GM23338 (cell line): ENCODE measurements at regions not wholly inside any gene's neighbourhood (a gene's known extent, or its start where the extent isn't known, plus 50 kb on each side); places are given as distances from the start of the nearest gene placed in this dataset.

Source experiments
- ATAC-seq: fragments of 200-7000 bp; cut with Tn5 transposase; 3 replicates; pipeline ENCODE4 v1.9.1; 2020
- DNase-seq: peaks from one replicate; pipeline ENCODE4 v3.0.0-alpha.2; 2015; ENCODE audit warnings: low spot score
- H2AFZ ChIP-seq: fragments of 200-600 bp; sonication (generic); 2 replicates; pipeline ENCODE4 v1.8.0; 2016; ENCODE audit warnings: antibody characterized with exemption, mild to moderate bottlenecking, moderate library complexity
- H3F3A ChIP-seq: fragments of 200-600 bp; sonication (generic); replicated peaks from 2 replicates; pipeline ENCODE4 v1.8.0; 2017; ENCODE audit warnings: antibody characterized with exemption, mixed run types, low read depth
- H3K27ac ChIP-seq: fragments of 200-600 bp; sonication (generic); 2 replicates; pipeline ENCODE4 v1.6.1; 2016; ENCODE audit warnings: low read depth
- H3K27me3 ChIP-seq: fragments of 200-600 bp; sonication (generic); 2 replicates; pipeline ENCODE4 v1.8.0; 2016; ENCODE audit warnings: mild to moderate bottlenecking, mixed run types, moderate library complexity; ENCODE audit not compliant: insufficient read depth
- H3K36me3 ChIP-seq: fragments of 200-600 bp; sonication (generic); 2 replicates; pipeline ENCODE4 v1.8.0; 2016; ENCODE audit warnings: mild to moderate bottlenecking; ENCODE audit not compliant: insufficient read depth
- H3K4me1 ChIP-seq: fragments of 200-600 bp; sonication (generic); 2 replicates; pipeline ENCODE4 v1.8.0; 2016; ENCODE audit warnings: mild to moderate bottlenecking, moderate library complexity; ENCODE audit not compliant: insufficient read depth
- H3K4me2 ChIP-seq: fragments of 200-600 bp; sonication (generic); 2 replicates; pipeline ENCODE4 v1.7.1; 2017; ENCODE audit warnings: mixed run types
- H3K4me3 ChIP-seq: fragments of 200-600 bp; sonication (generic); 2 replicates; pipeline ENCODE4 v1.6.1; 2016; ENCODE audit warnings: mixed run types
- H3K79me2 ChIP-seq: fragments of 200-600 bp; sonication (generic); replicated peaks from 2 replicates; pipeline ENCODE4 v1.8.0; 2017; ENCODE audit warnings: mild to moderate bottlenecking; ENCODE audit not compliant: insufficient read depth
- H3K9me2 ChIP-seq: fragments of 200-600 bp; sonication (generic); 2 replicates; pipeline ENCODE4 v1.8.0; 2017; ENCODE audit not compliant: insufficient read depth
- H4K20me1 ChIP-seq: fragments of 200-600 bp; sonication (generic); replicated peaks from 2 replicates; pipeline ENCODE4 v1.8.0; 2017; ENCODE audit warnings: mild to moderate bottlenecking; ENCODE audit not compliant: insufficient read depth
- H3K27ac Mint-ChIP-seq: 2 replicates; pipeline ENCODE4 v1.8.0; 2020; ENCODE audit warnings: inconsistent platforms, mild to moderate bottlenecking, moderate library complexity, mixed read lengths
- H3K27me3 Mint-ChIP-seq: 3 replicates; pipeline ENCODE4 v1.8.0; 2022; ENCODE audit warnings: low read depth, mild to moderate bottlenecking, moderate library complexity, mixed read lengths, inconsistent platforms; ENCODE audit not compliant: insufficient read depth, poor library complexity
- H3K36me3 Mint-ChIP-seq: 3 replicates; pipeline ENCODE4 v1.8.0; 2021; ENCODE audit warnings: low read depth, mild to moderate bottlenecking, inconsistent platforms, moderate library complexity, mixed read lengths
- H3K4me1 Mint-ChIP-seq: 3 replicates; pipeline ENCODE4 v1.8.0; 2020; ENCODE audit warnings: mild to moderate bottlenecking, inconsistent platforms, mixed read lengths
- H3K4me3 Mint-ChIP-seq: 3 replicates; pipeline ENCODE4 v1.8.0; 2021; ENCODE audit warnings: moderate library complexity, mild to moderate bottlenecking, inconsistent platforms, mixed read lengths
- H3K9me3 Mint-ChIP-seq: 3 replicates; pipeline ENCODE4 v1.8.0; 2020; ENCODE audit warnings: moderate library complexity, mild to moderate bottlenecking, inconsistent platforms, mixed read lengths
- CREB1 ChIP-seq: fragments of 250-450 bp; sonication (Bioruptor Pico); IDR thresholded peaks from 2 replicates; pipeline ENCODE4 v1.5.0; 2020; ENCODE audit warnings: low read depth, mild to moderate bottlenecking, moderate library complexity
- EZH2 ChIP-seq: fragments of 200-600 bp; sonication (generic); IDR thresholded peaks from one replicate; pipeline ENCODE4 v1.8.0; 2017; ENCODE audit warnings: antibody characterized with exemption, mild to moderate bottlenecking, low read depth; ENCODE audit not compliant: unreplicated experiment
- EZH2phosphoT487 ChIP-seq: fragments of 200-600 bp; sonication (generic); IDR thresholded peaks from one replicate; pipeline ENCODE4 v1.8.1; 2018; ENCODE audit warnings: antibody characterized with exemption; ENCODE audit not compliant: unreplicated experiment
- JUNB ChIP-seq: IDR thresholded peaks from one replicate; pipeline ENCODE4 v1.6.1; 2016; ENCODE audit warnings: antibody characterized with exemption; ENCODE audit not compliant: unreplicated experiment
- NANOG ChIP-seq: IDR thresholded peaks from 2 replicates; pipeline ENCODE4 v1.6.1; 2016; ENCODE audit warnings: antibody characterized with exemption, borderline replicate concordance
- POLR2AphosphoS5 ChIP-seq: IDR thresholded peaks from 2 replicates; pipeline ENCODE4 v1.6.1; 2016; ENCODE audit warnings: antibody characterized with exemption, low read depth
- STAT1 ChIP-seq: IDR thresholded peaks from one replicate; pipeline ENCODE4 v1.6.1; 2016; ENCODE audit warnings: antibody characterized with exemption; ENCODE audit not compliant: unreplicated experiment
- ZNF114 ChIP-seq: fragments of 250-450 bp; sonication (Bioruptor Pico); IDR thresholded peaks from 2 replicates; pipeline ENCODE4 v1.5.0; 2020; ENCODE audit warnings: mild to moderate bottlenecking, moderate library complexity
- ZNF331 ChIP-seq: fragments of 250-450 bp; sonication (Bioruptor Pico); IDR thresholded peaks from 2 replicates; pipeline ENCODE4 v1.5.0; 2020; ENCODE audit warnings: low read depth, mild to moderate bottlenecking, moderate library complexity
- TF ChIP-seq, protein P1 (sequence below): fragments of 250-450 bp; sonication (Bioruptor Pico); IDR thresholded peaks from 2 replicates; pipeline ENCODE4 v1.5.0; 2020; ENCODE audit warnings: mild to moderate bottlenecking, moderate library complexity
- TF ChIP-seq, protein P2 (sequence below), 2 experiments: fragments of 200-600 bp in 1 of 2; sonication (generic) in 1 of 2; conservative IDR thresholded peaks; 2 replicates each; pipeline versions ENCODE4 v1.5.1 to v1.6.1; 2016 to 2017; ENCODE audit warnings: antibody characterized with exemption in 2 of 2, low read depth in 2 of 2, mild to moderate bottlenecking in 2 of 2, moderate library complexity in 1 of 2
- TF ChIP-seq, protein P3 (sequence below): IDR thresholded peaks from 2 replicates; pipeline ENCODE4 v1.6.1; 2016; ENCODE audit warnings: antibody characterized with exemption
- TF ChIP-seq, protein P4 (sequence below): IDR thresholded peaks from one replicate; pipeline ENCODE4 v1.6.1; 2018; ENCODE audit warnings: antibody characterized with exemption; ENCODE audit not compliant: unreplicated experiment

DNA sequence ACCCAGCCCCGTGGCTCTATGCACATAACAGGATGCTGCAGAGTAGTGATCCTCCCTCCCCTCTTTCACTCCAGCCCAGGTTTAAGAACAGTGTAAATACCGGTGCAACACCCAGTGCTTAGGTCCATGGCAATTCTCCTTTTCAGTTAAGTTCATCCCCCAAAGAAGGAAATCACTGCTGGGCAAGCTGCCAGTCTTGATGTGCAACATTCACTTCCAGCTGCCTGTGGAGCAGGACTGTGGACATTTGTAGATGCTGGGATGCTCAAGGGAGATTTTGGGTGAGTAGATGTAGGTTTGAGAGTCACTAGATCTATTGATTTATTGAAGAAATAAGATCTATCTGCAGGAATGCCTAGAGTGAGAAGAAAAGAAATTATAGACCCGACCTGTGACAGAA lies 294.3 kb upstream of the KIAA1217 start:
- H3K27ac Mint-ChIP-seq, result no peak overlapping the region
- H3K4me3 Mint-ChIP-seq, result no peak overlapping the region
- H2AFZ ChIP-seq, result no peak overlapping the region
- no peaks in the 10 kb centered on the region for H3K36me3 ChIP-seq
- H3K4me3 ChIP-seq, result no peak overlapping the region
- no peaks in the 10 kb centered on the region for H3K27me3 ChIP-seq
- H3F3A ChIP-seq, result no peaks in the 10 kb centered on the region
- H3K9me2 ChIP-seq, result no peaks in the 10 kb centered on the region
- no peaks in the 10 kb centered on the region for H3K36me3 Mint-ChIP-seq
- no peak overlapping the region for H3K4me2 ChIP-seq
- TF ChIP-seq, protein P1, sequence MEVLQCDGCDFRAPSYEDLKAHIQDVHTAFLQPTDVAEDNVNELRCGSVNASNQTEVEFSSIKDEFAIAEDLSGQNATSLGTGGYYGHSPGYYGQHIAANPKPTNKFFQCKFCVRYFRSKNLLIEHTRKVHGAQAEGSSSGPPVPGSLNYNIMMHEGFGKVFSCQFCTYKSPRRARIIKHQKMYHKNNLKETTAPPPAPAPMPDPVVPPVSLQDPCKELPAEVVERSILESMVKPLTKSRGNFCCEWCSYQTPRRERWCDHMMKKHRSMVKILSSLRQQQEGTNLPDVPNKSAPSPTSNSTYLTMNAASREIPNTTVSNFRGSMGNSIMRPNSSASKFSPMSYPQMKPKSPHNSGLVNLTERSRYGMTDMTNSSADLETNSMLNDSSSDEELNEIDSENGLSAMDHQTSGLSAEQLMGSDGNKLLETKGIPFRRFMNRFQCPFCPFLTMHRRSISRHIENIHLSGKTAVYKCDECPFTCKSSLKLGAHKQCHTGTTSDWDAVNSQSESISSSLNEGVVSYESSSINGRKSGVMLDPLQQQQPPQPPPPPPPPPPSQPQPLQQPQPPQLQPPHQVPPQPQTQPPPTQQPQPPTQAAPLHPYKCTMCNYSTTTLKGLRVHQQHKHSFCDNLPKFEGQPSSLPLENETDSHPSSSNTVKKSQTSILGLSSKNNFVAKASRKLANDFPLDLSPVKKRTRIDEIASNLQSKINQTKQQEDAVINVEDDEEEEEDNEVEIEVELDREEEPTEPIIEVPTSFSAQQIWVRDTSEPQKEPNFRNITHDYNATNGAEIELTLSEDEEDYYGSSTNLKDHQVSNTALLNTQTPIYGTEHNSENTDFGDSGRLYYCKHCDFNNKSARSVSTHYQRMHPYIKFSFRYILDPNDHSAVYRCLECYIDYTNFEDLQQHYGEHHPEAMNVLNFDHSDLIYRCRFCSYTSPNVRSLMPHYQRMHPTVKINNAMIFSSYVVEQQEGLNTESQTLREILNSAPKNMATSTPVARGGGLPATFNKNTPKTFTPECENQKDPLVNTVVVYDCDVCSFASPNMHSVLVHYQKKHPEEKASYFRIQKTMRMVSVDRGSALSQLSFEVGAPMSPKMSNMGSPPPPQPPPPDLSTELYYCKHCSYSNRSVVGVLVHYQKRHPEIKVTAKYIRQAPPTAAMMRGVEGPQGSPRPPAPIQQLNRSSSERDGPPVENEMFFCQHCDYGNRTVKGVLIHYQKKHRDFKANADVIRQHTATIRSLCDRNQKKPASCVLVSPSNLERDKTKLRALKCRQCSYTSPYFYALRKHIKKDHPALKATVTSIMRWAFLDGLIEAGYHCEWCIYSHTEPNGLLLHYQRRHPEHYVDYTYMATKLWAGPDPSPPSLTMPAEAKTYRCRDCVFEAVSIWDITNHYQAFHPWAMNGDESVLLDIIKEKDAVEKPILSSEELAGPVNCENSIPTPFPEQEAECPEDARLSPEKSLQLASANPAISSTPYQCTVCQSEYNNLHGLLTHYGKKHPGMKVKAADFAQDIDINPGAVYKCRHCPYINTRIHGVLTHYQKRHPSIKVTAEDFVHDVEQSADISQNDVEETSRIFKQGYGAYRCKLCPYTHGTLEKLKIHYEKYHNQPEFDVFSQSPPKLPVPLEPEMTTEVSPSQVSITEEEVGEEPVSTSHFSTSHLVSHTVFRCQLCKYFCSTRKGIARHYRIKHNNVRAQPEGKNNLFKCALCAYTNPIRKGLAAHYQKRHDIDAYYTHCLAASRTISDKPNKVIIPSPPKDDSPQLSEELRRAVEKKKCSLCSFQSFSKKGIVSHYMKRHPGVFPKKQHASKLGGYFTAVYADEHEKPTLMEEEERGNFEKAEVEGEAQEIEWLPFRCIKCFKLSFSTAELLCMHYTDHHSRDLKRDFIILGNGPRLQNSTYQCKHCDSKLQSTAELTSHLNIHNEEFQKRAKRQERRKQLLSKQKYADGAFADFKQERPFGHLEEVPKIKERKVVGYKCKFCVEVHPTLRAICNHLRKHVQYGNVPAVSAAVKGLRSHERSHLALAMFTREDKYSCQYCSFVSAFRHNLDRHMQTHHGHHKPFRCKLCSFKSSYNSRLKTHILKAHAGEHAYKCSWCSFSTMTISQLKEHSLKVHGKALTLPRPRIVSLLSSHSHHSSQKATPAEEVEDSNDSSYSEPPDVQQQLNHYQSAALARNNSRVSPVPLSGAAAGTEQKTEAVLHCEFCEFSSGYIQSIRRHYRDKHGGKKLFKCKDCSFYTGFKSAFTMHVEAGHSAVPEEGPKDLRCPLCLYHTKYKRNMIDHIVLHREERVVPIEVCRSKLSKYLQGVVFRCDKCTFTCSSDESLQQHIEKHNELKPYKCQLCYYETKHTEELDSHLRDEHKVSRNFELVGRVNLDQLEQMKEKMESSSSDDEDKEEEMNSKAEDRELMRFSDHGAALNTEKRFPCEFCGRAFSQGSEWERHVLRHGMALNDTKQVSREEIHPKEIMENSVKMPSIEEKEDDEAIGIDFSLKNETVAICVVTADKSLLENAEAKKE, result no peak
- TF ChIP-seq NANOG (no peak), JUNB (no peak), CREB1 (CRISPR knock-in tag) (no peak), ZNF331 (no peak), EZH2phosphoT487 (no peak), EZH2 (no peak), ZNF114 (CRISPR knock-in tag) (no peak), POLR2AphosphoS5 (no peak), STAT1 (no peak)
- TF ChIP-seq, protein P2, sequence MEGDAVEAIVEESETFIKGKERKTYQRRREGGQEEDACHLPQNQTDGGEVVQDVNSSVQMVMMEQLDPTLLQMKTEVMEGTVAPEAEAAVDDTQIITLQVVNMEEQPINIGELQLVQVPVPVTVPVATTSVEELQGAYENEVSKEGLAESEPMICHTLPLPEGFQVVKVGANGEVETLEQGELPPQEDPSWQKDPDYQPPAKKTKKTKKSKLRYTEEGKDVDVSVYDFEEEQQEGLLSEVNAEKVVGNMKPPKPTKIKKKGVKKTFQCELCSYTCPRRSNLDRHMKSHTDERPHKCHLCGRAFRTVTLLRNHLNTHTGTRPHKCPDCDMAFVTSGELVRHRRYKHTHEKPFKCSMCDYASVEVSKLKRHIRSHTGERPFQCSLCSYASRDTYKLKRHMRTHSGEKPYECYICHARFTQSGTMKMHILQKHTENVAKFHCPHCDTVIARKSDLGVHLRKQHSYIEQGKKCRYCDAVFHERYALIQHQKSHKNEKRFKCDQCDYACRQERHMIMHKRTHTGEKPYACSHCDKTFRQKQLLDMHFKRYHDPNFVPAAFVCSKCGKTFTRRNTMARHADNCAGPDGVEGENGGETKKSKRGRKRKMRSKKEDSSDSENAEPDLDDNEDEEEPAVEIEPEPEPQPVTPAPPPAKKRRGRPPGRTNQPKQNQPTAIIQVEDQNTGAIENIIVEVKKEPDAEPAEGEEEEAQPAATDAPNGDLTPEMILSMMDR (conservative IDR thresholded peaks at IDR 0.05; ENCODE audit: low read depth in 2 of 2), result no peak
- TF ChIP-seq, protein P3, sequence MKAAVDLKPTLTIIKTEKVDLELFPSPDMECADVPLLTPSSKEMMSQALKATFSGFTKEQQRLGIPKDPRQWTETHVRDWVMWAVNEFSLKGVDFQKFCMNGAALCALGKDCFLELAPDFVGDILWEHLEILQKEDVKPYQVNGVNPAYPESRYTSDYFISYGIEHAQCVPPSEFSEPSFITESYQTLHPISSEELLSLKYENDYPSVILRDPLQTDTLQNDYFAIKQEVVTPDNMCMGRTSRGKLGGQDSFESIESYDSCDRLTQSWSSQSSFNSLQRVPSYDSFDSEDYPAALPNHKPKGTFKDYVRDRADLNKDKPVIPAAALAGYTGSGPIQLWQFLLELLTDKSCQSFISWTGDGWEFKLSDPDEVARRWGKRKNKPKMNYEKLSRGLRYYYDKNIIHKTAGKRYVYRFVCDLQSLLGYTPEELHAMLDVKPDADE, result no peak
- TF ChIP-seq, protein P4, sequence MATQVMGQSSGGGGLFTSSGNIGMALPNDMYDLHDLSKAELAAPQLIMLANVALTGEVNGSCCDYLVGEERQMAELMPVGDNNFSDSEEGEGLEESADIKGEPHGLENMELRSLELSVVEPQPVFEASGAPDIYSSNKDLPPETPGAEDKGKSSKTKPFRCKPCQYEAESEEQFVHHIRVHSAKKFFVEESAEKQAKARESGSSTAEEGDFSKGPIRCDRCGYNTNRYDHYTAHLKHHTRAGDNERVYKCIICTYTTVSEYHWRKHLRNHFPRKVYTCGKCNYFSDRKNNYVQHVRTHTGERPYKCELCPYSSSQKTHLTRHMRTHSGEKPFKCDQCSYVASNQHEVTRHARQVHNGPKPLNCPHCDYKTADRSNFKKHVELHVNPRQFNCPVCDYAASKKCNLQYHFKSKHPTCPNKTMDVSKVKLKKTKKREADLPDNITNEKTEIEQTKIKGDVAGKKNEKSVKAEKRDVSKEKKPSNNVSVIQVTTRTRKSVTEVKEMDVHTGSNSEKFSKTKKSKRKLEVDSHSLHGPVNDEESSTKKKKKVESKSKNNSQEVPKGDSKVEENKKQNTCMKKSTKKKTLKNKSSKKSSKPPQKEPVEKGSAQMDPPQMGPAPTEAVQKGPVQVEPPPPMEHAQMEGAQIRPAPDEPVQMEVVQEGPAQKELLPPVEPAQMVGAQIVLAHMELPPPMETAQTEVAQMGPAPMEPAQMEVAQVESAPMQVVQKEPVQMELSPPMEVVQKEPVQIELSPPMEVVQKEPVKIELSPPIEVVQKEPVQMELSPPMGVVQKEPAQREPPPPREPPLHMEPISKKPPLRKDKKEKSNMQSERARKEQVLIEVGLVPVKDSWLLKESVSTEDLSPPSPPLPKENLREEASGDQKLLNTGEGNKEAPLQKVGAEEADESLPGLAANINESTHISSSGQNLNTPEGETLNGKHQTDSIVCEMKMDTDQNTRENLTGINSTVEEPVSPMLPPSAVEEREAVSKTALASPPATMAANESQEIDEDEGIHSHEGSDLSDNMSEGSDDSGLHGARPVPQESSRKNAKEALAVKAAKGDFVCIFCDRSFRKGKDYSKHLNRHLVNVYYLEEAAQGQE, result no peak
- ATAC-seq (no peak), DNase-seq (no peak)
- no peaks in the 10 kb centered on the region for H3K4me1 ChIP-seq
- no peaks in the 10 kb centered on the region; the same call in 2 of the 3 replicates for H3K9me3 Mint-ChIP-seq
- no peak overlapping the region for H3K27ac ChIP-seq
- no peaks in the 10 kb centered on the region for H4K20me1 ChIP-seq
- no peaks in the 10 kb centered on the region for H3K4me1 Mint-ChIP-seq
- H3K79me2 ChIP-seq, result no peaks in the 10 kb centered on the region
- peaks cover 5% of the 10 kb centered on the region for H3K27me3 Mint-ChIP-seq
